GM23248 (cell line): ENCODE measurements at regions not wholly inside any gene's neighbourhood (a gene's known extent, or its start where the extent isn't known, plus 50 kb on each side); places are given as distances from the start of the nearest gene placed in this dataset.

Experiments used
- DNase-seq: peaks from one replicate; pipeline ENCODE4 v3.0.0-alpha.2; 2015
- H2AFZ ChIP-seq: fragments of 200-600 bp; sonication (generic); 2 replicates; pipeline ENCODE4 v1.6.1; 2016; ENCODE audit warnings: antibody characterized with exemption
- H3F3A ChIP-seq: fragments of 200-600 bp; sonication (generic); 2 replicates; pipeline ENCODE4 v1.6.1; 2016; ENCODE audit warnings: mild to moderate bottlenecking, antibody characterized with exemption, mixed run types; ENCODE audit not compliant: insufficient read depth
- H3K27ac ChIP-seq: fragments of 200-600 bp; sonication (generic); 2 replicates; pipeline ENCODE4 v1.5.1; 2016; ENCODE audit warnings: mild to moderate bottlenecking
- H3K27me3 ChIP-seq: fragments of 200-600 bp; sonication (generic); replicated peaks from 2 replicates; pipeline ENCODE4 v1.6.1; 2016; ENCODE audit warnings: mild to moderate bottlenecking; ENCODE audit not compliant: insufficient read depth
- H3K36me3 ChIP-seq: fragments of 200-600 bp; sonication (generic); 2 replicates; pipeline ENCODE4 v1.6.1; 2016; ENCODE audit warnings: low read depth, mild to moderate bottlenecking
- H3K4me1 ChIP-seq: fragments of 200-600 bp; sonication (generic); 2 replicates; pipeline ENCODE4 v1.6.1; 2016; ENCODE audit warnings: mild to moderate bottlenecking; ENCODE audit not compliant: insufficient read depth
- H3K4me2 ChIP-seq: fragments of 200-600 bp; sonication (generic); one replicate; pipeline ENCODE4 v1.6.1; 2016; ENCODE audit warnings: mild to moderate bottlenecking; ENCODE audit not compliant: unreplicated experiment
- H3K4me3 ChIP-seq: fragments of 200-600 bp; sonication (generic); 2 replicates; pipeline ENCODE4 v1.5.1; 2016; ENCODE audit warnings: mild to moderate bottlenecking
- H3K79me2 ChIP-seq: fragments of 200-600 bp; sonication (generic); 2 replicates; pipeline ENCODE4 v1.6.1; 2016; ENCODE audit warnings: mild to moderate bottlenecking; ENCODE audit not compliant: insufficient read depth
- H3K9ac ChIP-seq: fragments of 200-600 bp; sonication (generic); 2 replicates; pipeline ENCODE4 v1.6.1; 2016; ENCODE audit warnings: mild to moderate bottlenecking
- H3K9me2 ChIP-seq: fragments of 200-600 bp; sonication (generic); 2 replicates; pipeline ENCODE4 v1.6.1; 2016; ENCODE audit warnings: mixed run types, mild to moderate bottlenecking, moderate library complexity; ENCODE audit not compliant: insufficient read depth
- H3K9me3 ChIP-seq: fragments of 200-600 bp; sonication (generic); one replicate; pipeline ENCODE4 v1.6.1; 2017; ENCODE audit warnings: low read depth
- H4K20me1 ChIP-seq: fragments of 200-600 bp; sonication (generic); 2 replicates; pipeline ENCODE4 v1.6.0; 2016; ENCODE audit not compliant: insufficient read depth
- EZH2 ChIP-seq: fragments of 200-600 bp; sonication (generic); IDR thresholded peaks from 2 replicates; pipeline ENCODE4 v1.6.1; 2018; ENCODE audit warnings: antibody characterized with exemption, mild to moderate bottlenecking; ENCODE audit not compliant: insufficient read depth, poor library complexity, severe bottlenecking
- EZH2phosphoT487 ChIP-seq: fragments of 200-600 bp; sonication (generic); IDR thresholded peaks from 2 replicates; pipeline ENCODE4 v1.6.1; 2018; ENCODE audit warnings: antibody characterized with exemption, moderate library complexity, mild to moderate bottlenecking, low read depth; ENCODE audit not compliant: insufficient read depth
- WGBS, 2 experiments: methylation state at CpG; one replicate each; pipeline ENCODE4 v1.1.6; 2015 to 2017; ENCODE audit warnings: low lambda C conversion rate in 2 of 2, low coverage in 1 of 2; ENCODE audit errors: missing lambda C conversion rate in 2 of 2; 5-methylcytosine and 5-hydroxymethylcytosine counted together
- in situ Hi-C: fragments of 300-500 bp; cut with MboI; formaldehyde crosslinking; loops from 2 replicates; pipeline ENCODE4 v1.15.0; 2020

- no peak overlapping the region for H2AFZ ChIP-seq
- H3K36me3 ChIP-seq = no peaks in the 10 kb centered on the region
- no peaks in the 10 kb centered on the region for H3K4me1 ChIP-seq
- no peaks in the 10 kb centered on the region for H4K20me1 ChIP-seq
- H3K9ac ChIP-seq = no peak overlapping the region
- no peak for DNase-seq
- TF ChIP-seq EZH2phosphoT487 = no peak
- TF ChIP-seq EZH2 = no peak
- no peak overlapping the region for H3K4me2 ChIP-seq
- H3K9me3 ChIP-seq = no peaks in the 10 kb centered on the region
- 0% methylated on average over 1 of the region's 1 CpG for WGBS, 2 experiments
- H3F3A ChIP-seq = no peaks in the 10 kb centered on the region
- no peaks in the 10 kb centered on the region for H3K27me3 ChIP-seq
- no peak overlapping the region for H3K27ac ChIP-seq
- no peaks in the 10 kb centered on the region for H3K9me2 ChIP-seq
- H3K4me3 ChIP-seq = no peak overlapping the region
- no peaks in the 10 kb centered on the region for H3K79me2 ChIP-seq
- in situ Hi-C loops = no loop called here
These were observed 123.8 kb upstream of the ZNF91 start for GRCh38 chr19:23519031-23519430.

- Histone ChIP-seq H3K4me1 (no peaks in the 10 kb centered on the region), H3K9me3 (no peaks in the 10 kb centered on the region), H3K4me2 (no peak overlapping the region), H2AFZ (no peak overlapping the region), H3K27me3 (no peaks in the 10 kb centered on the region), H3K9me2 (no peaks in the 10 kb centered on the region), H3K9ac (no peak overlapping the region), H3K36me3 (no peaks in the 10 kb centered on the region), H3K4me3 (no peak overlapping the region), H3F3A (no peaks in the 10 kb centered on the region), H3K79me2 (no peaks in the 10 kb centered on the region), H3K27ac (no peak overlapping the region), H4K20me1 (no peaks in the 10 kb centered on the region)
- 13 to 18% methylated on average over 2 of the region's 2 CpGs for WGBS, 2 experiments
- in situ Hi-C loops = no loop called here
- TF ChIP-seq EZH2 (no peak), EZH2phosphoT487 (no peak)
- no peak for DNase-seq
These were observed 121.0 kb upstream of the ZNF91 start for GRCh38 chr19:23516266-23516665.

- no peaks in the 10 kb centered on the region for H3K79me2 ChIP-seq
- no peak overlapping the region for H2AFZ ChIP-seq
- no peak overlapping the region for H3K4me2 ChIP-seq
- no peak for DNase-seq
- in situ Hi-C loops = no loop called here
- no peaks in the 10 kb centered on the region for H4K20me1 ChIP-seq
- no peaks in the 10 kb centered on the region for H3F3A ChIP-seq
- H3K27me3 ChIP-seq = no peaks in the 10 kb centered on the region
- H3K4me3 ChIP-seq = no peak overlapping the region
- H3K36me3 ChIP-seq = no peaks in the 10 kb centered on the region
- H3K9me2 ChIP-seq = no peaks in the 10 kb centered on the region
- WGBS, 2 experiments = 7 to 13% methylated on average over 1 of the region's 1 CpG
- H3K27ac ChIP-seq = no peak overlapping the region
- TF ChIP-seq EZH2phosphoT487 (no peak), EZH2 (no peak)
- no peak overlapping the region for H3K9ac ChIP-seq
- no peaks in the 10 kb centered on the region for H3K9me3 ChIP-seq
- no peaks in the 10 kb centered on the region for H3K4me1 ChIP-seq
These were observed 120.3 kb upstream of the ZNF91 start for GRCh38 chr19:23515551-23515950.

GRCh38 chr19:23512151-23512925, 117.1 kb upstream of the ZNF91 start:
- TF ChIP-seq EZH2 (no peak), EZH2phosphoT487 (no peak)
- no peak overlapping the region for H3K4me2 ChIP-seq
- WGBS, 2 experiments = 59 to 67% methylated on average over 23 to 24 of the region's 24 CpGs
- no peak overlapping the region for H3K27ac ChIP-seq
- no peaks in the 10 kb centered on the region for H3K9me2 ChIP-seq
- no peak overlapping the region for H3K4me3 ChIP-seq
- H2AFZ ChIP-seq = no peak overlapping the region
- H3K27me3 ChIP-seq = no peaks in the 10 kb centered on the region
- no peaks in the 10 kb centered on the region for H3K9me3 ChIP-seq
- DNase-seq = no peak
- H3K79me2 ChIP-seq = no peaks in the 10 kb centered on the region
- H3K9ac ChIP-seq = no peak overlapping the region
- H3K4me1 ChIP-seq = no peaks in the 10 kb centered on the region
- in situ Hi-C loops = no loop called here
- H4K20me1 ChIP-seq = no peaks in the 10 kb centered on the region
- H3F3A ChIP-seq = no peaks in the 10 kb centered on the region
- H3K36me3 ChIP-seq = no peaks in the 10 kb centered on the region
